Coronary artery (tissue), 2 donors: ENCODE measurements at regions not wholly inside any gene's neighbourhood (a gene's known extent, or its start where the extent isn't known, plus 50 kb on each side); places are given as distances from the start of the nearest gene placed in this dataset.

ENCODE experiments used
- DNase-seq: peaks from one replicate; pipeline ENCODE4 v3.0.0-alpha.2; 2017; ENCODE audit warnings: low spot score
- H3K27ac ChIP-seq, 2 donors: fragments of 200-600 bp; sonication (generic); one replicate each; pipeline ENCODE4 v1.5.1; 2016 to 2019
- H3K4me3 ChIP-seq: fragments of 200-600 bp; sonication (generic); 2 replicates; pipeline ENCODE4 v1.5.1; 2016; ENCODE audit warnings: mild to moderate bottlenecking, moderate library complexity
- CTCF ChIP-seq: fragments of 200-600 bp; sonication (generic); IDR thresholded peaks from one replicate; pipeline ENCODE4 v1.5.1; 2019; ENCODE audit warnings: antibody characterized with exemption

- no peak overlapping the region for H3K27ac ChIP-seq
- H3K4me3 ChIP-seq: no peak overlapping the region
- TF ChIP-seq CTCF: no peak
- no peak for DNase-seq
Measured at GRCh38 chr2:105635564-105635963, 109.1 kb upstream of the NCK2 start.

GRCh38 chr2:105634198-105634597, 110.5 kb upstream of the NCK2 start:
- Histone ChIP-seq H3K4me3 (no peak overlapping the region), H3K27ac (no peak overlapping the region)
- DNase-seq: no peak
- no peak for TF ChIP-seq CTCF

GRCh38 chr2:105631922-105632321, 112.8 kb upstream of the NCK2 start:
- Histone ChIP-seq H3K27ac (no peak overlapping the region), H3K4me3 (no peak overlapping the region)
- DNase-seq: no peak
- TF ChIP-seq CTCF: no peak

- no peak overlapping the region for H3K27ac ChIP-seq
- H3K4me3 ChIP-seq: no peak overlapping the region
- TF ChIP-seq CTCF: no peak
- no peak for DNase-seq
Measured at GRCh38 chr2:105631011-105631410, 113.7 kb upstream of the NCK2 start.

GRCh38 chr2:105629634-105630033, 115.1 kb upstream of the NCK2 start:
- no peak for DNase-seq
- Histone ChIP-seq H3K27ac (no peak overlapping the region), H3K4me3 (no peak overlapping the region)
- TF ChIP-seq CTCF: no peak

GRCh38 chr2:105627534-105627933, 117.2 kb upstream of the NCK2 start:
- DNase-seq: no peak
- Histone ChIP-seq H3K4me3 (no peak overlapping the region), H3K27ac (no peak overlapping the region)
- TF ChIP-seq CTCF: no peak

GRCh38 chr2:105626966-105627340, 117.8 kb upstream of the NCK2 start:
- H3K27ac ChIP-seq: no peak overlapping the region
- no peak for TF ChIP-seq CTCF
- DNase-seq: no peak
- H3K4me3 ChIP-seq: no peak overlapping the region
